ENCODE measurements at regions not wholly inside any gene's neighbourhood (a gene's known extent, or its start where the extent isn't known, plus 50 kb on each side); places are given as distances from the start of the nearest gene placed in this dataset.

DNA sequence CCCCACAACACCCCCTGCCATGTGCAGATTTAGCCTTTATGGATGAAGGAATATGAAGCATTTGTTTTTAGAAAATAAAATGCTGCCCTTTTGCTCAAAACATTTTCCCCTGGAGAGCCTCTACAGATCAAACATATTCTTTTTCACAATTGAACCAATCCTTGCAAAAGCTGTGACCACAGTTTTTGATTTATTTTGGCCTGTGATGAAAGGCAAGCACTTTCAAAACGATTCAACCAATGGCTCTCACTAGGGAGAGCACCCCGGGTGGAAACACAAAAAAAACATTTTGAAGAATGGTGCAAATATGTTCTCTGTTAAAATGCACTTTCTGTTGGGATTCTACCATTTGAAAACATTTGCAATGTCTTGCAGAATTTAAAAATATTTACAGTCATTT is 476.0 kb upstream of the ONECUT1 start:
- TF ChIP-seq, protein P1, sequence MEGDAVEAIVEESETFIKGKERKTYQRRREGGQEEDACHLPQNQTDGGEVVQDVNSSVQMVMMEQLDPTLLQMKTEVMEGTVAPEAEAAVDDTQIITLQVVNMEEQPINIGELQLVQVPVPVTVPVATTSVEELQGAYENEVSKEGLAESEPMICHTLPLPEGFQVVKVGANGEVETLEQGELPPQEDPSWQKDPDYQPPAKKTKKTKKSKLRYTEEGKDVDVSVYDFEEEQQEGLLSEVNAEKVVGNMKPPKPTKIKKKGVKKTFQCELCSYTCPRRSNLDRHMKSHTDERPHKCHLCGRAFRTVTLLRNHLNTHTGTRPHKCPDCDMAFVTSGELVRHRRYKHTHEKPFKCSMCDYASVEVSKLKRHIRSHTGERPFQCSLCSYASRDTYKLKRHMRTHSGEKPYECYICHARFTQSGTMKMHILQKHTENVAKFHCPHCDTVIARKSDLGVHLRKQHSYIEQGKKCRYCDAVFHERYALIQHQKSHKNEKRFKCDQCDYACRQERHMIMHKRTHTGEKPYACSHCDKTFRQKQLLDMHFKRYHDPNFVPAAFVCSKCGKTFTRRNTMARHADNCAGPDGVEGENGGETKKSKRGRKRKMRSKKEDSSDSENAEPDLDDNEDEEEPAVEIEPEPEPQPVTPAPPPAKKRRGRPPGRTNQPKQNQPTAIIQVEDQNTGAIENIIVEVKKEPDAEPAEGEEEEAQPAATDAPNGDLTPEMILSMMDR (IDR thresholded peaks at IDR 0.05), result no peak
- no peak for TF ChIP-seq POLR2A (IDR thresholded peaks at IDR 0.05)

Data from uterus (tissue), 2 donors.